GM06990 (cell line): ENCODE measurements at regions not wholly inside any gene's neighbourhood (a gene's known extent, or its start where the extent isn't known, plus 50 kb on each side); places are given as distances from the start of the nearest gene placed in this dataset.

ENCODE experiments used
- DNase-seq: peaks from one replicate; pipeline ENCODE4 v3.0.0-alpha.2; 2011; ENCODE audit not compliant: insufficient read length; ENCODE audit errors: extremely low read depth
- H3K27me3 ChIP-seq: replicated peaks from 2 replicates; pipeline ENCODE4 v1.6.0; 2011; ENCODE audit warnings: low read length; ENCODE audit not compliant: control insufficient read depth, insufficient read depth
- H3K36me3 ChIP-seq: 2 replicates; pipeline ENCODE4 v1.5.1; 2011; ENCODE audit warnings: low read length; ENCODE audit not compliant: control insufficient read depth, insufficient read depth
- H3K4me3 ChIP-seq: replicated peaks from 2 replicates; pipeline ENCODE4 v1.5.1; 2011; ENCODE audit warnings: low read depth, mild to moderate bottlenecking, control low read depth, low read length
- CTCF ChIP-seq: IDR thresholded peaks from 2 replicates; pipeline ENCODE4 v1.5.1; 2011; ENCODE audit warnings: low read length, control low read depth, mild to moderate bottlenecking, inconsistent platforms; ENCODE audit not compliant: insufficient read depth, poor library complexity, severe bottlenecking

- H3K27me3 ChIP-seq: no peaks in the 10 kb centered on the region; the same call in 1 of the 2 replicates
- no peak overlapping the region for H3K4me3 ChIP-seq
- TF ChIP-seq CTCF: no peak
- no peak for DNase-seq
- H3K36me3 ChIP-seq: no peaks in the 10 kb centered on the region
Observed at GRCh38 chr15:77826006-77826695, 193.4 kb upstream of the LINGO1 start.

- Histone ChIP-seq H3K36me3 (no peaks in the 10 kb centered on the region), H3K27me3 (peaks cover 2% of the 10 kb centered on the region), H3K4me3 (no peak overlapping the region)
- TF ChIP-seq CTCF: no peak
- no peak for DNase-seq
Observed at GRCh38 chr15:77825546-77825945, 192.8 kb upstream of the LINGO1 start.

DNA sequence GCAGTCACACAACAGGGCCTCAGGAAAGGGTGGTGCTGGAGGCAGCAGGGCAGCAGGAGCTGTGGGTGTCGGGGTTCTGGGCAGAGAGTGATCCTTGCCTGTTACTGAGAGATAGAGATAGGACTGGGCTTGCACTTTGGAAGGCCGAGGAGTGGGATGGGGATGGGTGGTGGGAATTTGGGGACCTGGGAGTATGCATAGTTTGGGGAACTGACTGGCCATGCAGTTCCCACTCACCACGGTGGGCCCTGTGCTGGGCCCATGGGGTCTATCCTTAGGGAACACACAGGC is 192.5 kb upstream of the LINGO1 start:
- Histone ChIP-seq H3K36me3 (no peaks in the 10 kb centered on the region), H3K27me3 (peaks cover 5% of the 10 kb centered on the region), H3K4me3 (no peak overlapping the region)
- no peak for TF ChIP-seq CTCF
- no peak for DNase-seq

DNA sequence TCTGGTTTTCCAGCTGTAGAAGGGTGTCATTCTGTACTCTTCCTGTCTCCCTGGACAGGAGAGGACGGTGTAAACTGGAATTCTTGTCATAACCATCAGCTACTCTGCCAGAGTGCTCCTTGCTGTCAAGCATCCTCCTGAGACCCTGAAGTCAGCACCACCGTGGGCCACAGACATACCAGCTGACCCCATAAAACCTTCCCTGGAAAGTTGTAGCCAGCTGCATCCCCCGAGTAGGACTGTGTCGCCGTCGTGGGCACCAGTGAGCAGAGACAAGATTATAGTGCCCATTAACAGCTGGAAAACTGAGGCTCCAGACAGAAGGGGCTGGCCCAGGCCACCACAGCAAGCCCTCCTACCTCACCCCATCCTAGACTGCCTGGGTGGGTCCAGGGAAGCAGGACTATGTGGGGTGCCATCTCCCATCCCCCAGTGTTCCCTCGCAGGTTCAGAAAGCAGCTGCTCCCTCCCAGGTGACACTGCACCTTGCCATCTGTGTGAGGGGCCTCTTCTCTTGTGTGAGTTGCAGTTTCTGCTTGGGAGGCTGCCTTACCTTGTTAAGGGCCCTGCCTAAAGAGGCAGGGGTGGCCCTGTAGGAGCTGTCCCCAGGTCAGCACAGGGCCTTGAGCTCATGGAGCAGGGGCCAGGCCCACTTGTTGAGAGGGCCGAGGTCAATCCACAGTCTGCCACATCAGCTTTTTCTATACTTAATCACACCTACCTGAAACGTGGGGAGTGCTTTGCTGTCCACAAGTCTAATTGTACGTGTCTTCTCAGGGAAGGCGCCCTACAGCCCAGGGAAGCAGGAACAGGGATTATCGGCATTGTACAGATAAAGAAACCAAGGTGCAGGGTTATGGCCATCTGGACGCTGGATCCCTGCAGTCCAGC is 191.9 kb upstream of the LINGO1 start:
- H3K27me3 ChIP-seq: peaks cover 5% of the 10 kb centered on the region
- no peak for DNase-seq
- TF ChIP-seq CTCF: no peak
- no peaks in the 10 kb centered on the region for H3K36me3 ChIP-seq
- no peak overlapping the region for H3K4me3 ChIP-seq

- no peak for DNase-seq
- Histone ChIP-seq H3K27me3 (peaks cover 5% of the 10 kb centered on the region), H3K4me3 (no peak overlapping the region), H3K36me3 (no peaks in the 10 kb centered on the region)
- no peak for TF ChIP-seq CTCF
Observed at GRCh38 chr15:77823736-77824135, 191.0 kb upstream of the LINGO1 start.
